GM21529 (cell line): ENCODE measurements at regions not wholly inside any gene's neighbourhood (a gene's known extent, or its start where the extent isn't known, plus 50 kb on each side); places are given as distances from the start of the nearest gene placed in this dataset.

Experiments used
- ATAC-seq: cut with Tn5 transposase; IDR thresholded peaks from one replicate; pipeline ENCODE4 v1.9.1; 2021; ENCODE audit not compliant: unreplicated experiment

- ATAC-seq, result no peak
These were observed 490.2 kb upstream of the MGMT start for GRCh38 chr10:128976856-128977255.

- ATAC-seq, result no peak
These were observed 488.8 kb upstream of the MGMT start for GRCh38 chr10:128978211-128978610.

GRCh38 chr10:128979405-128979804, 487.6 kb upstream of the MGMT start:
- no peak for ATAC-seq

GRCh38 chr10:128981251-128981650, 485.8 kb upstream of the MGMT start:
- no peak for ATAC-seq

- no peak for ATAC-seq
These were observed 485.0 kb upstream of the MGMT start for GRCh38 chr10:128981881-128982615.

- no peak for ATAC-seq
These were observed 484.5 kb upstream of the MGMT start for GRCh38 chr10:128982616-128982915.

GRCh38 chr10:128985036-128985435, 482.0 kb upstream of the MGMT start:
- no peak for ATAC-seq

GRCh38 chr10:128990986-128991385, 476.1 kb upstream of the MGMT start:
- ATAC-seq, result no peak

GRCh38 chr10:128992770-128993169, 474.3 kb upstream of the MGMT start:
- ATAC-seq, result no peak

GRCh38 chr10:128993443-128993842, 473.6 kb upstream of the MGMT start:
- no peak for ATAC-seq

GRCh38 chr10:128993911-128994538, 473.0 kb upstream of the MGMT start:
- no peak for ATAC-seq

GRCh38 chr10:128994598-128995143, 472.4 kb upstream of the MGMT start:
- ATAC-seq, result no peak

- ATAC-seq, result no peak
These were observed 471.4 kb upstream of the MGMT start for GRCh38 chr10:128995676-128996075.

GRCh38 chr10:128996092-128996491, 470.9 kb upstream of the MGMT start:
- no peak for ATAC-seq

- no peak for ATAC-seq
These were observed 468.8 kb upstream of the MGMT start for GRCh38 chr10:128998101-128998805.

- ATAC-seq, result no peak
These were observed 462.6 kb upstream of the MGMT start for GRCh38 chr10:129004398-129004797.

GRCh38 chr10:129005080-129005479, 462.0 kb upstream of the MGMT start:
- no peak for ATAC-seq

GRCh38 chr10:129005804-129006203, 461.2 kb upstream of the MGMT start:
- no peak for ATAC-seq

GRCh38 chr10:129018511-129018910, 448.5 kb upstream of the MGMT start:
- ATAC-seq, result no peak

GRCh38 chr10:129020651-129021330, 446.2 kb upstream of the MGMT start:
- no peak for ATAC-seq

GRCh38 chr10:129021594-129022304, 445.3 kb upstream of the MGMT start:
- no peak for ATAC-seq
